Mesendoderm (in vitro differentiated cells): ENCODE measurements at regions not wholly inside any gene's neighbourhood (a gene's known extent, or its start where the extent isn't known, plus 50 kb on each side); places are given as distances from the start of the nearest gene placed in this dataset.

Source experiments
- DNase-seq: peaks from one replicate; pipeline ENCODE4 v3.0.0; 2013
- H2AK5ac ChIP-seq: 2 replicates; pipeline ENCODE4 v1.6.1; 2013; ENCODE audit warnings: low read length, inconsistent platforms
- H2BK120ac ChIP-seq: 2 replicates; pipeline ENCODE4 v1.6.1; 2013; ENCODE audit warnings: low read depth, mild to moderate bottlenecking, low read length, moderate library complexity, mixed read lengths
- H2BK15ac ChIP-seq: replicated peaks from 2 replicates; pipeline ENCODE4 v1.6.1; 2013; ENCODE audit warnings: low read depth, mild to moderate bottlenecking, moderate library complexity
- H2BK5ac ChIP-seq: 2 replicates; pipeline ENCODE4 v1.6.1; 2013; ENCODE audit warnings: low read length, inconsistent platforms
- H3K18ac ChIP-seq: 2 replicates; pipeline ENCODE4 v1.6.1; 2013; ENCODE audit warnings: mild to moderate bottlenecking, low read length, mixed read lengths
- H3K23ac ChIP-seq: one replicate; pipeline ENCODE4 v1.6.1; 2013; ENCODE audit warnings: low read length
- H3K27ac ChIP-seq: 2 replicates; pipeline ENCODE4 v1.5.1; 2013; ENCODE audit warnings: low read depth, mild to moderate bottlenecking, inconsistent platforms, low read length, moderate library complexity
- H3K27me3 ChIP-seq: 2 replicates; pipeline ENCODE4 v1.6.1; 2013; ENCODE audit warnings: low read length, control low read depth, mild to moderate bottlenecking, inconsistent platforms; ENCODE audit not compliant: insufficient read depth, poor library complexity
- H3K36me3 ChIP-seq: 2 replicates; pipeline ENCODE4 v1.6.1; 2013; ENCODE audit warnings: low read length, inconsistent platforms; ENCODE audit not compliant: control insufficient read depth, insufficient read depth
- H3K4ac ChIP-seq: one replicate; pipeline ENCODE4 v1.6.1; 2013; ENCODE audit warnings: low read depth, mild to moderate bottlenecking, low read length, moderate library complexity
- H3K4me1 ChIP-seq: 2 replicates; pipeline ENCODE4 v1.6.1; 2013; ENCODE audit warnings: low read depth, low read length, inconsistent platforms; ENCODE audit not compliant: control insufficient read depth
- H3K4me2 ChIP-seq: 2 replicates; pipeline ENCODE4 v1.6.1; 2013; ENCODE audit warnings: low read length
- H3K4me3 ChIP-seq: 2 replicates; pipeline ENCODE4 v1.5.1; 2013; ENCODE audit warnings: mild to moderate bottlenecking, low read length
- H3K56ac ChIP-seq: one replicate; pipeline ENCODE4 v1.6.1; 2013; ENCODE audit warnings: low read length
- H3K79me1 ChIP-seq: 2 replicates; pipeline ENCODE4 v1.6.1; 2013; ENCODE audit warnings: low read length, inconsistent platforms
- H3K79me2 ChIP-seq: 2 replicates; pipeline ENCODE4 v1.6.1; 2013; ENCODE audit warnings: mild to moderate bottlenecking, low read length; ENCODE audit not compliant: control insufficient read depth, insufficient read depth
- H3K9ac ChIP-seq: 2 replicates; pipeline ENCODE4 v1.6.1; 2013; ENCODE audit warnings: low read length, inconsistent platforms
- H4K5ac ChIP-seq: one replicate; pipeline ENCODE4 v1.6.1; 2013; ENCODE audit warnings: low read length
- H4K8ac ChIP-seq: one replicate; pipeline ENCODE4 v1.6.1; 2013; ENCODE audit warnings: low read depth, mild to moderate bottlenecking, control low read depth, low read length, moderate library complexity
- WGBS: extraction: QIAGEN DNeasy Blood & Tissue Kit; methylation state at CpG from one replicate; pipeline ENCODE4 v1.1.7; 2013; ENCODE audit warnings: low lambda C conversion rate, missing lambda C conversion rate; ENCODE audit not compliant: insufficient coverage; ENCODE audit errors: extremely low coverage; 5-methylcytosine and 5-hydroxymethylcytosine counted together

GRCh38 chr15:81966631-81967030 lies 79.2 kb downstream of the MEX3B start:
- no peak overlapping the region for H3K4me3 ChIP-seq
- H3K4me2 ChIP-seq: no peak overlapping the region
- WGBS: no CpG with 5 or more reads among the region's 3 CpGs
- H3K4me1 ChIP-seq: no peaks in the 10 kb centered on the region
- no peak overlapping the region for H3K56ac ChIP-seq
- H2BK15ac ChIP-seq: no peak overlapping the region
- no peak overlapping the region for H2AK5ac ChIP-seq
- no peaks in the 10 kb centered on the region for H3K79me1 ChIP-seq
- H2BK5ac ChIP-seq: no peak overlapping the region
- H3K4ac ChIP-seq: no peak overlapping the region
- no peak for DNase-seq
- H3K27ac ChIP-seq: no peak overlapping the region
- H3K18ac ChIP-seq: no peak overlapping the region
- no peaks in the 10 kb centered on the region for H3K79me2 ChIP-seq
- no peak overlapping the region for H4K5ac ChIP-seq
- H2BK120ac ChIP-seq: no peak overlapping the region
- H3K23ac ChIP-seq: no peak overlapping the region
- no peak overlapping the region for H4K8ac ChIP-seq
- no peaks in the 10 kb centered on the region for H3K27me3 ChIP-seq
- no peak overlapping the region for H3K9ac ChIP-seq
- H3K36me3 ChIP-seq: no peaks in the 10 kb centered on the region

GRCh38 chr15:81962482-81962881 lies 83.3 kb downstream of the MEX3B start:
- no peak for DNase-seq
- Histone ChIP-seq H3K36me3 (no peaks in the 10 kb centered on the region), H3K4me1 (no peaks in the 10 kb centered on the region), H3K56ac (no peak overlapping the region), H2AK5ac (no peak overlapping the region), H2BK15ac (no peak overlapping the region), H3K23ac (no peak overlapping the region), H3K18ac (no peak overlapping the region), H3K4me2 (no peak overlapping the region), H4K5ac (no peak overlapping the region), H3K4ac (no peak overlapping the region), H3K4me3 (no peak overlapping the region), H3K27me3 (no peaks in the 10 kb centered on the region), H3K79me1 (no peaks in the 10 kb centered on the region), H2BK5ac (no peak overlapping the region), H4K8ac (no peak overlapping the region), H3K79me2 (no peaks in the 10 kb centered on the region), H3K9ac (no peak overlapping the region), H2BK120ac (no peak overlapping the region), H3K27ac (no peak overlapping the region)

GRCh38 chr15:81959196-81959595 lies 86.6 kb downstream of the MEX3B start:
- no peaks in the 10 kb centered on the region for H3K27me3 ChIP-seq
- no peak overlapping the region for H3K4me3 ChIP-seq
- no peak overlapping the region for H2BK5ac ChIP-seq
- H3K36me3 ChIP-seq: no peaks in the 10 kb centered on the region
- DNase-seq: no peak
- H2AK5ac ChIP-seq: no peak overlapping the region
- no peak overlapping the region for H3K4me2 ChIP-seq
- no peak overlapping the region for H3K56ac ChIP-seq
- no peak overlapping the region for H2BK15ac ChIP-seq
- no peak overlapping the region for H2BK120ac ChIP-seq
- H3K79me1 ChIP-seq: no peaks in the 10 kb centered on the region
- H3K9ac ChIP-seq: no peak overlapping the region
- no peaks in the 10 kb centered on the region for H3K4me1 ChIP-seq
- H3K23ac ChIP-seq: no peak overlapping the region
- no peak overlapping the region for H3K18ac ChIP-seq
- H4K8ac ChIP-seq: no peak overlapping the region
- no peak overlapping the region for H3K4ac ChIP-seq
- H3K27ac ChIP-seq: no peak overlapping the region
- H4K5ac ChIP-seq: no peak overlapping the region
- no CpG with 5 or more reads among the region's 3 CpGs for WGBS
- H3K79me2 ChIP-seq: no peaks in the 10 kb centered on the region

- no peaks in the 10 kb centered on the region for H3K4me1 ChIP-seq
- H4K5ac ChIP-seq: no peak overlapping the region
- no peaks in the 10 kb centered on the region for H3K36me3 ChIP-seq
- no peak overlapping the region for H3K9ac ChIP-seq
- no CpG with 5 or more reads among the region's 4 CpGs for WGBS
- H3K4ac ChIP-seq: no peak overlapping the region
- H3K79me1 ChIP-seq: no peaks in the 10 kb centered on the region
- no peak overlapping the region for H3K27ac ChIP-seq
- no peak overlapping the region for H2BK5ac ChIP-seq
- no peaks in the 10 kb centered on the region for H3K27me3 ChIP-seq
- H3K56ac ChIP-seq: no peak overlapping the region
- H3K4me2 ChIP-seq: no peak overlapping the region
- no peak overlapping the region for H4K8ac ChIP-seq
- no peak overlapping the region for H2BK15ac ChIP-seq
- H2AK5ac ChIP-seq: no peak overlapping the region
- H2BK120ac ChIP-seq: no peak overlapping the region
- peak; percentile 33 for DNase-seq
- no peak overlapping the region for H3K23ac ChIP-seq
- no peaks in the 10 kb centered on the region for H3K79me2 ChIP-seq
- H3K4me3 ChIP-seq: no peak overlapping the region
- no peak overlapping the region for H3K18ac ChIP-seq
Observed at GRCh38 chr15:81957698-81958097, 88.1 kb downstream of the MEX3B start.

GRCh38 chr15:81955382-81956062 lies 90.3 kb downstream of the MEX3B start:
- Histone ChIP-seq H3K18ac (no peak overlapping the region), H2BK15ac (no peak overlapping the region), H2AK5ac (no peak overlapping the region), H4K5ac (no peak overlapping the region), H3K27ac (no peak overlapping the region), H3K23ac (no peak overlapping the region), H3K27me3 (no peaks in the 10 kb centered on the region), H3K79me2 (no peaks in the 10 kb centered on the region), H3K4me2 (no peak overlapping the region), H2BK120ac (no peak overlapping the region), H3K4me1 (peaks cover 4% of the 10 kb centered on the region), H3K56ac (no peak overlapping the region), H3K4ac (no peak overlapping the region), H3K36me3 (no peaks in the 10 kb centered on the region), H3K4me3 (no peak overlapping the region), H3K9ac (no peak overlapping the region), H4K8ac (no peak overlapping the region), H2BK5ac (no peak overlapping the region), H3K79me1 (no peaks in the 10 kb centered on the region)
- WGBS: no CpG with 5 or more reads among the region's 6 CpGs
- no peak for DNase-seq

GRCh38 chr15:81954158-81954783 lies 91.5 kb downstream of the MEX3B start:
- Histone ChIP-seq H3K4me2 (no peak overlapping the region), H3K4ac (no peak overlapping the region), H2BK5ac (no peak overlapping the region), H2BK15ac (no peak overlapping the region), H3K27ac (no peak overlapping the region), H4K8ac (no peak overlapping the region), H3K23ac (no peak overlapping the region), H3K9ac (no peak overlapping the region), H2BK120ac (no peak overlapping the region), H3K27me3 (no peaks in the 10 kb centered on the region), H3K36me3 (no peaks in the 10 kb centered on the region), H3K56ac (no peak overlapping the region), H3K79me1 (no peaks in the 10 kb centered on the region), H3K4me3 (no peak overlapping the region), H3K4me1 (peaks cover 4% of the 10 kb centered on the region), H2AK5ac (no peak overlapping the region), H4K5ac (no peak overlapping the region), H3K79me2 (no peaks in the 10 kb centered on the region), H3K18ac (no peak overlapping the region)
- no peak for DNase-seq
- no CpG with 5 or more reads among the region's 9 CpGs for WGBS
